Erythroblast (primary cell): ENCODE measurements at regions not wholly inside any gene's neighbourhood (a gene's known extent, or its start where the extent isn't known, plus 50 kb on each side); places are given as distances from the start of the nearest gene placed in this dataset.

ENCODE experiments used
- GATA1 ChIP-seq: IDR thresholded peaks from 2 replicates; pipeline ENCODE4 v1.6.1; 2011; ENCODE audit warnings: low read depth, mild to moderate bottlenecking, control low read depth, low read length, moderate library complexity
- POLR2A ChIP-seq: IDR thresholded peaks from 2 replicates; pipeline ENCODE4 v1.6.1; 2011; ENCODE audit warnings: mild to moderate bottlenecking, low read length

DNA sequence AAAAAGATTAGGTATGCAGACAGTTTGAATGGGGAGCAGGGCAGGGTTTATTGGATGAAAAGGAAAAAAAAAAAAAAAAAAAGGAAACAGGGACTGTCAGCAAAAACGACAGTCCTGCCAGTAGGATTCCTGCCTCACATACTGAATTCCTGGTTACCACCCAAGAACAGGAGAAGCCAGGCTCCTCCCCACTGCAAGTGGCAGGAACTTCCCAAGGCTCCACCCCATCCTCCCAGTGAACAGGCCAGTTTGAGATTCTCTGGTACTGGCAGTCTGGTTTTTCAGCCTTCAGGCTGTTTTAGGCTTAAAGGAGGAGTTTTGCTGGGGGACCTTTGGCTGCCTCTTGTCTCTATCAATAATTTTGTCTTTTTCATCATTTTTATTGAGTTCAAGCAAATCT, 360.0 kb upstream of the CXorf51A start:
- no peak for TF ChIP-seq POLR2A
- no peak for TF ChIP-seq GATA1
